Endothelial cell of umbilical vein (primary cell): ENCODE measurements at regions not wholly inside any gene's neighbourhood (a gene's known extent, or its start where the extent isn't known, plus 50 kb on each side); places are given as distances from the start of the nearest gene placed in this dataset.

Experiments
- BruUV-seq: library from RNA; stranded (reverse); fragments of 400-500 nt; replicated peaks from 2 replicates; lab custom pipeline; 2021; lab: Mats Ljungman, UMichigan
- CTCF ChIA-PET: fragments of 300-600, 350-600 bp; sonication (Branson Sonifier 250); formaldehyde crosslinking; loops from one replicate; lab custom pipeline; 2021; ENCODE audit warnings: antibody characterized with exemption, inconsistent platforms; lab: Charles Lee
- POLR2A ChIA-PET: fragments of 300-600, 350-600 bp; sonication (Branson Sonifier 250); formaldehyde crosslinking; loops from one replicate; lab custom pipeline; 2021; ENCODE audit warnings: antibody characterized with exemption, inconsistent platforms; lab: Charles Lee
- DNase-seq: peaks from one replicate; pipeline ENCODE4 v3.0.0-alpha.2; 2011; ENCODE audit warnings: low read depth, low spot score
- FAIRE-seq: peaks from 2 replicates; lab custom pipeline; 2011; peaks lifted over from hg19 to GRCh38; lab: Jason Lieb, UNC
- H2AFZ ChIP-seq: 2 replicates; pipeline ENCODE4 v1.6.0; 2012; ENCODE audit warnings: low read depth, low read length, control low read depth, inconsistent platforms
- H3K27ac ChIP-seq: 2 replicates; pipeline ENCODE4 v1.5.1; 2011; ENCODE audit warnings: low read depth, mild to moderate bottlenecking, control low read depth, low read length, moderate library complexity; ENCODE audit not compliant: insufficient read depth
- H3K27me3 ChIP-seq, 2 experiments: 2 replicates each; pipeline versions ENCODE4 v1.6.0 to v1.6.1; 2011; ENCODE audit warnings: low read length in 2 of 2, mixed read lengths in 1 of 2; ENCODE audit not compliant: control insufficient read depth in 2 of 2, insufficient read depth in 2 of 2
- H3K36me3 ChIP-seq, 2 experiments: 2 replicates in 1 of 2; 3 replicates in 1 of 2; pipeline ENCODE4 v1.5.1; 2011; ENCODE audit warnings: low read length in 2 of 2, mild to moderate bottlenecking in 1 of 2, moderate library complexity in 1 of 2; ENCODE audit not compliant: control insufficient read depth in 2 of 2, insufficient read depth in 2 of 2; ENCODE audit errors: extremely low read depth in 1 of 2
- H3K4me1 ChIP-seq: 3 replicates; pipeline ENCODE4 v1.5.1; 2011; ENCODE audit warnings: mild to moderate bottlenecking, low read length; ENCODE audit not compliant: control insufficient read depth, insufficient read depth; ENCODE audit errors: extremely low read depth
- H3K4me2 ChIP-seq: 2 replicates; pipeline ENCODE4 v1.6.1; 2011; ENCODE audit warnings: low read length, control low read depth, mixed read lengths; ENCODE audit not compliant: insufficient read depth
- H3K4me3 ChIP-seq, 3 experiments: fragments of 200-600 bp in 1 of 3; sonication (generic), shearing (Covaris generic) in 1 of 3; replicated peaks in 1 of 3; 2 replicates each; pipeline ENCODE4 v1.5.1; 2011 to 2016; ENCODE audit warnings: control low read depth in 3 of 3, low read length in 3 of 3, mild to moderate bottlenecking in 2 of 3, inconsistent platforms in 1 of 3, low read depth in 1 of 3, moderate library complexity in 1 of 3; ENCODE audit not compliant: insufficient read depth in 1 of 3
- H3K79me2 ChIP-seq: 2 replicates; pipeline ENCODE4 v1.6.0; 2012; ENCODE audit warnings: low read length, inconsistent platforms; ENCODE audit not compliant: control insufficient read depth, insufficient read depth
- H3K9ac ChIP-seq: replicated peaks from 2 replicates; pipeline ENCODE3; 2011; ENCODE audit warnings: low read length, control low read depth; ENCODE audit not compliant: insufficient read depth; ENCODE audit errors: extremely low read depth
- H3K9me1 ChIP-seq: replicated peaks from 3 replicates; pipeline ENCODE4 v1.6.0; 2011; ENCODE audit warnings: mild to moderate bottlenecking, low read length; ENCODE audit not compliant: control insufficient read depth, insufficient read depth; ENCODE audit errors: extremely low read depth
- H3K9me3 ChIP-seq: replicated peaks from 2 replicates; pipeline ENCODE4 v1.5.1; 2012; ENCODE audit warnings: low read length, inconsistent platforms; ENCODE audit not compliant: control insufficient read depth, insufficient read depth
- H4K20me1 ChIP-seq: replicated peaks from 2 replicates; pipeline ENCODE3; 2011; ENCODE audit warnings: mild to moderate bottlenecking, low read length; ENCODE audit not compliant: control insufficient read depth, insufficient read depth; ENCODE audit errors: extremely low read depth
- EZH2 ChIP-seq: IDR thresholded peaks from 2 replicates; pipeline ENCODE4 v1.6.1; 2012; ENCODE audit warnings: borderline replicate concordance, low read depth, mild to moderate bottlenecking, moderate library complexity, low read length, inconsistent platforms; ENCODE audit not compliant: severe bottlenecking
- FOS ChIP-seq: IDR thresholded peaks from 2 replicates; pipeline ENCODE4 v1.6.1; 2011; ENCODE audit warnings: mild to moderate bottlenecking, low read length, moderate library complexity, borderline replicate concordance; ENCODE audit not compliant: insufficient read depth
- GATA2 ChIP-seq: IDR thresholded peaks from 2 replicates; pipeline ENCODE4 v1.7.0; 2011; ENCODE audit warnings: low read depth, mild to moderate bottlenecking, moderate library complexity, mixed read lengths, low read length; ENCODE audit not compliant: insufficient read length, insufficient read depth
- JUN ChIP-seq: IDR thresholded peaks from 2 replicates; pipeline ENCODE4 v1.6.1; 2011; ENCODE audit warnings: borderline replicate concordance, low read depth; ENCODE audit not compliant: insufficient read length, insufficient read depth
- MAX ChIP-seq: IDR thresholded peaks from 2 replicates; pipeline ENCODE4 v1.6.1; 2011; ENCODE audit not compliant: insufficient read depth, insufficient read length
- MYC ChIP-seq: IDR thresholded peaks from one replicate; pipeline ENCODE4 v1.6.1; 2011; ENCODE audit warnings: mild to moderate bottlenecking, low read depth, low read length
- POLR2A ChIP-seq: IDR thresholded peaks from 2 replicates; pipeline ENCODE4 v1.6.1; 2012; ENCODE audit warnings: low read depth, mild to moderate bottlenecking, control low read depth, low read length
- POLR2AphosphoS5 ChIP-seq: IDR thresholded peaks from 2 replicates; pipeline ENCODE4 v1.6.1; 2012; ENCODE audit warnings: low read depth, mild to moderate bottlenecking, control low read depth, low read length, moderate library complexity; ENCODE audit not compliant: insufficient read depth
- dilution Hi-C: fragments of 300-500 bp; cut with MboI; formaldehyde crosslinking; loops from one replicate; pipeline ENCODE4 v1.15.0; 2019; ENCODE audit warnings: low sequenced_read_pairs; ENCODE audit not compliant: extremely low pct_ligation_motif_present
- intact Hi-C: fragments of 100-400 bp; cut with micrococcal nuclease; formaldehyde crosslinking; loops from one replicate; pipeline ENCODE4 v1.10.0; 2022
- TF ChIP-seq, protein P1 (sequence below), 2 donors: IDR thresholded peaks; 1 replicate in 1 of 2; 2 replicates in 1 of 2; pipeline ENCODE4 v1.5.1; 2011; ENCODE audit warnings: low read length in 2 of 2, mild to moderate bottlenecking in 2 of 2, moderate library complexity in 2 of 2, control low read depth in 1 of 2, inconsistent platforms in 1 of 2, low read depth in 1 of 2; ENCODE audit not compliant: insufficient read depth in 1 of 2; ENCODE audit errors: extremely low read depth in 1 of 2

DNA sequence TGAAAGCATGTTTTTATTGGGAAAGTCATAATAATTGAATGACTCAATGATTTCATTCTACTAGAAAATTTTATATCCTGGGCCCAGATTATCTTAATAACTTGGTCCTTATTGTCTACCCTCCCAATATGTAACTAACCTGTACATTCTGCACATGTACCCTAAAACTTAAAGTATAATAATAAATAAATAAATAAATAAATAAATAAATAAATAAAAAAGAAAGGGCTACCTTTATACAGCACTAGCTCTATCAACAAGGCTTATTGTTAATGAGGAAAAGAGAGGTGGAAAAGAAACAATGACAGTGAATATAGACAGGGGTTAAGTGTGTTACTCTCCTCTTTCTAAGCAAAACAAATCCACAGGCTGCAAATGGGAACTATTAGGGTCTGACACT, 83.6 kb downstream of the GRIN2B start:
- ChIA-PET CTCF (no interaction called here), POLR2A (no interaction called here)
- no peak overlapping the region for H3K4me2 ChIP-seq
- no peak overlapping the region for H3K27ac ChIP-seq
- no peaks in the 10 kb centered on the region for H3K9me1 ChIP-seq
- no peaks in the 10 kb centered on the region for H3K27me3 ChIP-seq
- FAIRE-seq (no peak), DNase-seq (no peak)
- intact Hi-C loops (no loop called here), dilution Hi-C loops (no loop called here)
- no peak overlapping the region for H2AFZ ChIP-seq
- H3K4me1 ChIP-seq: no peaks in the 10 kb centered on the region
- H3K79me2 ChIP-seq: no peaks in the 10 kb centered on the region
- no TSS peak for BruUV-seq
- TF ChIP-seq JUN (no peak), MYC (no peak), MAX (no peak), POLR2AphosphoS5 (no peak), GATA2 (no peak), FOS (no peak), POLR2A (no peak), EZH2 (no peak)
- TF ChIP-seq, protein P1, sequence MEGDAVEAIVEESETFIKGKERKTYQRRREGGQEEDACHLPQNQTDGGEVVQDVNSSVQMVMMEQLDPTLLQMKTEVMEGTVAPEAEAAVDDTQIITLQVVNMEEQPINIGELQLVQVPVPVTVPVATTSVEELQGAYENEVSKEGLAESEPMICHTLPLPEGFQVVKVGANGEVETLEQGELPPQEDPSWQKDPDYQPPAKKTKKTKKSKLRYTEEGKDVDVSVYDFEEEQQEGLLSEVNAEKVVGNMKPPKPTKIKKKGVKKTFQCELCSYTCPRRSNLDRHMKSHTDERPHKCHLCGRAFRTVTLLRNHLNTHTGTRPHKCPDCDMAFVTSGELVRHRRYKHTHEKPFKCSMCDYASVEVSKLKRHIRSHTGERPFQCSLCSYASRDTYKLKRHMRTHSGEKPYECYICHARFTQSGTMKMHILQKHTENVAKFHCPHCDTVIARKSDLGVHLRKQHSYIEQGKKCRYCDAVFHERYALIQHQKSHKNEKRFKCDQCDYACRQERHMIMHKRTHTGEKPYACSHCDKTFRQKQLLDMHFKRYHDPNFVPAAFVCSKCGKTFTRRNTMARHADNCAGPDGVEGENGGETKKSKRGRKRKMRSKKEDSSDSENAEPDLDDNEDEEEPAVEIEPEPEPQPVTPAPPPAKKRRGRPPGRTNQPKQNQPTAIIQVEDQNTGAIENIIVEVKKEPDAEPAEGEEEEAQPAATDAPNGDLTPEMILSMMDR (IDR thresholded peaks at IDR 0.05; ENCODE audit: extremely low read depth in 1 of 2, insufficient read depth in 1 of 2, low read depth in 1 of 2, low read length in 2 of 2): no peak
- H3K9ac ChIP-seq: no peak overlapping the region
- no peaks in the 10 kb centered on the region for H3K36me3 ChIP-seq
- no peak overlapping the region for H3K4me3 ChIP-seq
- no peaks in the 10 kb centered on the region for H3K9me3 ChIP-seq
- no peaks in the 10 kb centered on the region for H4K20me1 ChIP-seq
